DOHH2 (cell line): ENCODE measurements at regions not wholly inside any gene's neighbourhood (a gene's known extent, or its start where the extent isn't known, plus 50 kb on each side); places are given as distances from the start of the nearest gene placed in this dataset.

ENCODE experiments used
- H3F3A ChIP-seq: fragments of 200-600 bp; sonication (generic), shearing (Covaris generic); 2 replicates; pipeline ENCODE4 v1.6.0; 2016; ENCODE audit warnings: antibody characterized with exemption, mild to moderate bottlenecking; ENCODE audit not compliant: control insufficient read depth, insufficient read depth
- H3K27ac ChIP-seq: fragments of 200-600 bp; sonication (generic); 2 replicates; pipeline ENCODE4 v1.5.1; 2014; ENCODE audit warnings: low read depth, mild to moderate bottlenecking, low read length, moderate library complexity
- H3K27me3 ChIP-seq: fragments of 200-600 bp; sonication (generic); 2 replicates; pipeline ENCODE4 v1.6.1; 2014; ENCODE audit warnings: mild to moderate bottlenecking, low read length, mixed read lengths; ENCODE audit not compliant: control insufficient read depth
- H3K36me3 ChIP-seq: fragments of 200-600 bp; sonication (generic); 2 replicates; pipeline ENCODE4 v1.6.1; 2014; ENCODE audit warnings: mild to moderate bottlenecking, low read length, moderate library complexity, mixed read lengths; ENCODE audit not compliant: control insufficient read depth
- H3K4me1 ChIP-seq: fragments of 200-600 bp; sonication (generic); 2 replicates; pipeline ENCODE4 v1.6.1; 2014; ENCODE audit warnings: mild to moderate bottlenecking, low read length, mixed read lengths; ENCODE audit not compliant: control insufficient read depth
- H3K4me2 ChIP-seq: fragments of 200-600 bp; sonication (generic); 2 replicates; pipeline ENCODE4 v1.6.0; 2014; ENCODE audit warnings: mild to moderate bottlenecking, low read length, moderate library complexity
- H3K4me3 ChIP-seq: fragments of 200-600 bp; sonication (generic); 2 replicates; pipeline ENCODE4 v1.5.1; 2014; ENCODE audit warnings: mild to moderate bottlenecking, low read length, mixed read lengths
- H3K79me2 ChIP-seq: fragments of 200-600 bp; sonication (generic); 2 replicates; pipeline ENCODE4 v1.6.1; 2014; ENCODE audit warnings: mild to moderate bottlenecking, low read length, mixed read lengths; ENCODE audit not compliant: control insufficient read depth
- H3K9me2 ChIP-seq: fragments of 200-600 bp; sonication (generic); replicated peaks from 2 replicates; pipeline ENCODE4 v1.6.1; 2014; ENCODE audit warnings: mild to moderate bottlenecking, low read length, mixed read lengths; ENCODE audit not compliant: control insufficient read depth
- H3K9me3 ChIP-seq: fragments of 200-600 bp; sonication (generic); 2 replicates; pipeline ENCODE4 v1.6.1; 2014; ENCODE audit warnings: antibody characterized with exemption, low read length, mixed read lengths; ENCODE audit not compliant: control insufficient read depth, insufficient read depth
- H4K20me1 ChIP-seq: fragments of 200-600 bp; sonication (generic); 2 replicates; pipeline ENCODE4 v1.6.0; 2014; ENCODE audit warnings: low read depth, mild to moderate bottlenecking, antibody characterized with exemption, low read length, moderate library complexity; ENCODE audit not compliant: control insufficient read depth, insufficient read depth
- CTCF ChIP-seq: fragments of 200-600 bp; sonication (generic); IDR thresholded peaks from one replicate; pipeline ENCODE4 v1.5.1; 2014; ENCODE audit warnings: antibody characterized with exemption, mild to moderate bottlenecking, low read depth, low read length; ENCODE audit not compliant: poor library complexity, severe bottlenecking
- EZH2phosphoT487 ChIP-seq: fragments of 200-600 bp; sonication (generic); IDR thresholded peaks from 2 replicates; pipeline ENCODE4 v1.6.1; 2017; ENCODE audit warnings: borderline replicate concordance, mild to moderate bottlenecking, antibody characterized with exemption, low read length, moderate library complexity, mixed read lengths

- H3K27ac ChIP-seq, result no peak overlapping the region
- H3K9me2 ChIP-seq, result no peaks in the 10 kb centered on the region
- H3K4me2 ChIP-seq, result no peak overlapping the region
- H3K9me3 ChIP-seq, result no peaks in the 10 kb centered on the region
- TF ChIP-seq EZH2phosphoT487 (no peak), CTCF (no peak)
- no peaks in the 10 kb centered on the region for H3K79me2 ChIP-seq
- H3K4me3 ChIP-seq, result no peak overlapping the region
- H3F3A ChIP-seq, result no peaks in the 10 kb centered on the region
- 0 out of 2 replicates have a peak, but pooled peaks cover 3% of the 10 kb centered on the region for H3K27me3 ChIP-seq
- no peaks in the 10 kb centered on the region for H3K4me1 ChIP-seq
- H4K20me1 ChIP-seq, result no peaks in the 10 kb centered on the region
- H3K36me3 ChIP-seq, result no peaks in the 10 kb centered on the region
Observed at GRCh38 chr10:91150631-91151030, 69.8 kb upstream of the PCGF5 start.

GRCh38 chr10:91153508-91153907, 67.0 kb upstream of the PCGF5 start:
- Histone ChIP-seq H3F3A (no peaks in the 10 kb centered on the region), H3K4me2 (no peak overlapping the region), H3K79me2 (no peaks in the 10 kb centered on the region), H3K27ac (no peak overlapping the region), H3K27me3 (no peaks in the 10 kb centered on the region), H3K4me3 (no peak overlapping the region), H3K9me3 (no peaks in the 10 kb centered on the region), H4K20me1 (no peaks in the 10 kb centered on the region), H3K4me1 (no peaks in the 10 kb centered on the region), H3K36me3 (no peaks in the 10 kb centered on the region), H3K9me2 (no peaks in the 10 kb centered on the region)
- no peak for TF ChIP-seq EZH2phosphoT487
- no peak for TF ChIP-seq CTCF

GRCh38 chr10:91154842-91155241, 65.6 kb upstream of the PCGF5 start:
- Histone ChIP-seq H3K27me3 (no peaks in the 10 kb centered on the region), H3K9me3 (no peaks in the 10 kb centered on the region), H3K79me2 (no peaks in the 10 kb centered on the region), H3F3A (no peaks in the 10 kb centered on the region), H3K27ac (no peak overlapping the region), H3K4me1 (peaks cover 9% of the 10 kb centered on the region), H3K4me3 (no peak overlapping the region), H3K36me3 (no peaks in the 10 kb centered on the region), H3K9me2 (no peaks in the 10 kb centered on the region), H4K20me1 (no peaks in the 10 kb centered on the region), H3K4me2 (no peak overlapping the region)
- TF ChIP-seq CTCF, result no peak
- TF ChIP-seq EZH2phosphoT487, result no peak

GRCh38 chr10:91156196-91156595, 64.3 kb upstream of the PCGF5 start:
- H3K4me2 ChIP-seq, result no peak overlapping the region
- TF ChIP-seq EZH2phosphoT487, result no peak
- no peak for TF ChIP-seq CTCF

More at GRCh38 chr10:91156196-91156595, 64.3 kb upstream of the PCGF5 start:
- Histone ChIP-seq H3K4me1 (peaks cover 9% of the 10 kb centered on the region), H3K9me2 (no peaks in the 10 kb centered on the region), H3K27ac (no peak overlapping the region), H3K36me3 (no peaks in the 10 kb centered on the region), H3K4me3 (no peak overlapping the region), H3K9me3 (no peaks in the 10 kb centered on the region), H4K20me1 (no peaks in the 10 kb centered on the region), H3K79me2 (no peaks in the 10 kb centered on the region), H3K27me3 (no peaks in the 10 kb centered on the region), H3F3A (no peaks in the 10 kb centered on the region)
